Activated CD8-positive, alpha-beta memory T cell treated with anti-CD3 and anti-CD28 coated beads, Interleukin-2, amount 10 ng/mL, durations not matched to agents 7 days and 5 days (primary cell): ENCODE measurements at regions not wholly inside any gene's neighbourhood (a gene's known extent, or its start where the extent isn't known, plus 50 kb on each side); places are given as distances from the start of the nearest gene placed in this dataset.

Source experiments
- ATAC-seq: fragments of 150-1000 bp; cut with Tn5 transposase; one replicate; pipeline ENCODE4 v1.10.0; 2021; ENCODE audit warnings: moderate library complexity
- CTCF ChIA-PET: fragments of 350-600 bp; sonication (Branson Sonifier 250); formaldehyde crosslinking; loops from one replicate; lab custom pipeline; 2021; ENCODE audit warnings: antibody characterized with exemption; lab: Charles Lee
- DNase-seq: peaks from one replicate; pipeline ENCODE4 v3.0.0-alpha.2; 2020
- H3K27ac Mint-ChIP-seq: one replicate; pipeline ENCODE4 v1.8.0; 2021; ENCODE audit warnings: mild to moderate bottlenecking, mixed read lengths
- H3K27me3 Mint-ChIP-seq: one replicate; pipeline ENCODE4 v1.8.0; 2021; ENCODE audit warnings: mixed read lengths
- H3K36me3 Mint-ChIP-seq: one replicate; pipeline ENCODE4 v1.8.0; 2021; ENCODE audit warnings: mild to moderate bottlenecking, mixed read lengths
- H3K4me1 Mint-ChIP-seq: one replicate; pipeline ENCODE4 v1.8.0; 2021; ENCODE audit warnings: mixed read lengths
- H3K4me3 Mint-ChIP-seq: one replicate; pipeline ENCODE4 v1.8.0; 2021; ENCODE audit warnings: mild to moderate bottlenecking, moderate library complexity, mixed read lengths
- H3K9me3 Mint-ChIP-seq: one replicate; pipeline ENCODE4 v1.8.0; 2022; ENCODE audit warnings: low read depth, mixed read lengths

- H3K4me3 Mint-ChIP-seq = no peak overlapping the region
- ATAC-seq (no peak), DNase-seq (no peak)
- H3K9me3 Mint-ChIP-seq = peaks cover 5% of the 10 kb centered on the region
- no peak overlapping the region for H3K27ac Mint-ChIP-seq
- no peaks in the 10 kb centered on the region for H3K36me3 Mint-ChIP-seq
- H3K4me1 Mint-ChIP-seq = no peaks in the 10 kb centered on the region
- CTCF ChIA-PET = no interaction called here
- H3K27me3 Mint-ChIP-seq = no peaks in the 10 kb centered on the region
Observed at GRCh38 chr2:66866331-66867062, 431.6 kb downstream of the MEIS1 start.

- H3K4me1 Mint-ChIP-seq = no peaks in the 10 kb centered on the region
- no peaks in the 10 kb centered on the region for H3K27me3 Mint-ChIP-seq
- H3K4me3 Mint-ChIP-seq = no peak overlapping the region
Observed at GRCh38 chr2:66867063-66867441, 432.1 kb downstream of the MEIS1 start.

GRCh38 chr2:66869076-66869475 lies 434.2 kb downstream of the MEIS1 start:
- H3K4me1 Mint-ChIP-seq = no peaks in the 10 kb centered on the region
- ATAC-seq (no peak), DNase-seq (no peak)
- no peaks in the 10 kb centered on the region for H3K27me3 Mint-ChIP-seq
- no peaks in the 10 kb centered on the region for H3K36me3 Mint-ChIP-seq
- CTCF ChIA-PET = no interaction called here
- no peak overlapping the region for H3K4me3 Mint-ChIP-seq
- H3K27ac Mint-ChIP-seq = no peak overlapping the region
- H3K9me3 Mint-ChIP-seq = peaks cover 2% of the 10 kb centered on the region

More at GRCh38 chr2:66867063-66867441, 432.1 kb downstream of the MEIS1 start:
- CTCF ChIA-PET = no interaction called here
- DNase-seq (no peak), ATAC-seq (no peak)
- Mint-ChIP-seq H3K9me3 (peaks cover 2% of the 10 kb centered on the region), H3K36me3 (no peaks in the 10 kb centered on the region), H3K27ac (no peak overlapping the region)

GRCh38 chr2:66872081-66872985 lies 437.4 kb downstream of the MEIS1 start:
- Mint-ChIP-seq H3K4me3 (no peak overlapping the region), H3K27ac (no peak overlapping the region), H3K9me3 (no peaks in the 10 kb centered on the region), H3K27me3 (no peaks in the 10 kb centered on the region), H3K36me3 (no peaks in the 10 kb centered on the region), H3K4me1 (no peaks in the 10 kb centered on the region)
- ATAC-seq (no peak), DNase-seq (no peak)
- CTCF ChIA-PET = no interaction called here

GRCh38 chr2:66872986-66873754 lies 438.2 kb downstream of the MEIS1 start:
- Mint-ChIP-seq H3K27ac (no peak overlapping the region), H3K4me1 (no peaks in the 10 kb centered on the region)

GRCh38 chr2:66874411-66874810 lies 439.5 kb downstream of the MEIS1 start:
- CTCF ChIA-PET = no interaction called here
- DNase-seq (no peak), ATAC-seq (no peak)
- Mint-ChIP-seq H3K4me3 (no peak overlapping the region), H3K9me3 (no peaks in the 10 kb centered on the region), H3K27ac (no peak overlapping the region), H3K36me3 (no peaks in the 10 kb centered on the region), H3K27me3 (no peaks in the 10 kb centered on the region), H3K4me1 (no peaks in the 10 kb centered on the region)

More at GRCh38 chr2:66872986-66873754, 438.2 kb downstream of the MEIS1 start:
- ATAC-seq (no peak), DNase-seq (no peak)
- Mint-ChIP-seq H3K9me3 (no peaks in the 10 kb centered on the region), H3K27me3 (no peaks in the 10 kb centered on the region), H3K4me3 (no peak overlapping the region), H3K36me3 (no peaks in the 10 kb centered on the region)
- CTCF ChIA-PET = no interaction called here

GRCh38 chr2:66875941-66876462 lies 441.1 kb downstream of the MEIS1 start:
- DNase-seq = no peak
- no peaks in the 10 kb centered on the region for H3K36me3 Mint-ChIP-seq
- ATAC-seq = no peak
- no peak overlapping the region for H3K4me3 Mint-ChIP-seq
- CTCF ChIA-PET = no interaction called here
- H3K27ac Mint-ChIP-seq = no peak overlapping the region
- H3K9me3 Mint-ChIP-seq = no peaks in the 10 kb centered on the region
- no peaks in the 10 kb centered on the region for H3K4me1 Mint-ChIP-seq
- no peaks in the 10 kb centered on the region for H3K27me3 Mint-ChIP-seq

GRCh38 chr2:66885775-66886383 lies 451.0 kb downstream of the MEIS1 start:
- CTCF ChIA-PET = no interaction called here
- no peak overlapping the region for H3K27ac Mint-ChIP-seq
- no peaks in the 10 kb centered on the region for H3K27me3 Mint-ChIP-seq
- no peaks in the 10 kb centered on the region for H3K4me1 Mint-ChIP-seq
- DNase-seq (no peak), ATAC-seq (no peak)
- no peak overlapping the region for H3K4me3 Mint-ChIP-seq
- peaks cover 7% of the 10 kb centered on the region for H3K9me3 Mint-ChIP-seq
- no peaks in the 10 kb centered on the region for H3K36me3 Mint-ChIP-seq

- CTCF ChIA-PET = no interaction called here
- H3K9me3 Mint-ChIP-seq = peaks cover 7% of the 10 kb centered on the region
- H3K27me3 Mint-ChIP-seq = no peaks in the 10 kb centered on the region
- H3K27ac Mint-ChIP-seq = no peak overlapping the region
- H3K36me3 Mint-ChIP-seq = no peaks in the 10 kb centered on the region
- H3K4me3 Mint-ChIP-seq = no peak overlapping the region
- ATAC-seq (no peak), DNase-seq (no peak)
- no peaks in the 10 kb centered on the region for H3K4me1 Mint-ChIP-seq
Observed at GRCh38 chr2:66888246-66888645, 453.3 kb downstream of the MEIS1 start.

- H3K27me3 Mint-ChIP-seq = no peaks in the 10 kb centered on the region
Observed at GRCh38 chr2:66888791-66889631, 454.1 kb downstream of the MEIS1 start.

GRCh38 chr2:66889632-66889882 lies 454.6 kb downstream of the MEIS1 start:
- CTCF ChIA-PET = no interaction called here
- Mint-ChIP-seq H3K27ac (no peak overlapping the region), H3K4me1 (no peaks in the 10 kb centered on the region), H3K36me3 (no peaks in the 10 kb centered on the region), H3K27me3 (no peaks in the 10 kb centered on the region), H3K4me3 (no peak overlapping the region), H3K9me3 (peaks cover 7% of the 10 kb centered on the region)
- DNase-seq = no peak
- no peak for ATAC-seq

More at GRCh38 chr2:66888791-66889631, 454.1 kb downstream of the MEIS1 start:
- no peak overlapping the region for H3K27ac Mint-ChIP-seq
- CTCF ChIA-PET = no interaction called here
- DNase-seq (no peak), ATAC-seq (no peak)
- no peaks in the 10 kb centered on the region for H3K4me1 Mint-ChIP-seq
- no peak overlapping the region for H3K4me3 Mint-ChIP-seq
- no peaks in the 10 kb centered on the region for H3K36me3 Mint-ChIP-seq
- peaks cover 7% of the 10 kb centered on the region for H3K9me3 Mint-ChIP-seq

GRCh38 chr2:66890166-66890742 lies 455.3 kb downstream of the MEIS1 start:
- Mint-ChIP-seq H3K4me3 (no peak overlapping the region), H3K27me3 (no peaks in the 10 kb centered on the region)
- CTCF ChIA-PET = no interaction called here

More at GRCh38 chr2:66890166-66890742, 455.3 kb downstream of the MEIS1 start:
- Mint-ChIP-seq H3K36me3 (no peaks in the 10 kb centered on the region), H3K27ac (no peak overlapping the region), H3K4me1 (no peaks in the 10 kb centered on the region), H3K9me3 (peaks cover 5% of the 10 kb centered on the region)
- ATAC-seq = no peak
- DNase-seq = no peak
